Hematopoietic multipotent progenitor cell treated with erythropoietin and hydrocortisone succinate and interleukin-3 and kit ligand, for 15 days (in vitro differentiated cells): ENCODE measurements at regions not wholly inside any gene's neighbourhood (a gene's known extent, or its start where the extent isn't known, plus 50 kb on each side); places are given as distances from the start of the nearest gene placed in this dataset.

Source experiments
- DNase-seq: peaks from one replicate; pipeline ENCODE4 v3.0.0-alpha.2; 2015; ENCODE audit warnings: low spot score

- no peak for DNase-seq
These were observed 280.5 kb upstream of the JAG1 start for GRCh38 chr20:10954137-10954840.

- no peak for DNase-seq
These were observed 281.2 kb upstream of the JAG1 start for GRCh38 chr20:10954908-10955580.

GRCh38 chr20:10958279-10958678 is 284.5 kb upstream of the JAG1 start:
- DNase-seq = no peak

DNA sequence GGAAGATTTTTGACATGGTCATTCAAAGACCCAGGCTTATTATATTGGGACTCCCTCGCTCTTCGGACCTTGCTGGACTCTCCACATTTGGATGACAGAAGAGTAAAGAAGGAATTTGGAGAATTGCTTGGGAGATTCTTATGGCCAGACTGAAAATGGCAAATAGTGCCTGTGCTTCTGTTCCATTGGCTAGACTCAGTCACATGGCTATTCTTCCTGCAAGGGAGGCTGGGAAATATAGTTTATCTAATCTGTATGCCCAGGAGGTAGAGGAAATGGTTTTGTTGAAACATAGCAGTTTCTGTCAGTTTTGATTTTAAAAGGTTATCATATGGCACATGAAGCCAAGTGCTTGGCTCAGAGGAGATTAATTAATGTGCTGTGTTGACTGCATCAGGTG is 286.6 kb upstream of the JAG1 start:
- DNase-seq = no peak

DNA sequence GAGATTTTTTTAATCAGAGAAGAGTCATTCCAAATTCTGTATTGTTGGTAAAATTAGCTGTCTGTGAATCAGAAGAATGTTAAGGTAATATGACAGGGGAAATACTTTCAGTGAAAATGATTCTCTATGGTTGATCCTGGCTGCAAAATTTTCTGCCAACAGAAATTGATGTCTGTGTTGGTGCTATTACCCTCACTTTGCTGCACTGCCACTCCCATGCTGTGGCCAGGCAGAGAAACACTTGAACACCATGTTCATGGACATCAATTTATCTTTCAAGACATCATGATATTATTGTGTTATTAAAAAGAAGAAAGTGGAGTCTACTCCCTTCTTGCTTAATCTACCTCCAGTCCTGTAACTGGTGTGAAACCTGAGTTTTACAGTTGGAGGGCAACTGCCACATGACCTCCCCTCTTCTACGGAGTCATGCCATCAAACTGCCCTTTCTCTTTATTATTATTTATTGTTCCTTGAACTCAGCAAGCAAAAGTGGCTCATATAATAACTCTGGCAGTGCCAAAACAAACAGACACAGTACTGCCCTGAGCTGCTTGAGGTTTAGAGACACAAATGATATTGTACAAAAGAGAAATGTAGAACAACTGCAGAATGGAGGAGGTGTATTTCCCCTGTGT is 288.0 kb upstream of the JAG1 start:
- DNase-seq = no peak

- no peak for DNase-seq
These were observed 289.1 kb upstream of the JAG1 start for GRCh38 chr20:10962937-10963336.

DNA sequence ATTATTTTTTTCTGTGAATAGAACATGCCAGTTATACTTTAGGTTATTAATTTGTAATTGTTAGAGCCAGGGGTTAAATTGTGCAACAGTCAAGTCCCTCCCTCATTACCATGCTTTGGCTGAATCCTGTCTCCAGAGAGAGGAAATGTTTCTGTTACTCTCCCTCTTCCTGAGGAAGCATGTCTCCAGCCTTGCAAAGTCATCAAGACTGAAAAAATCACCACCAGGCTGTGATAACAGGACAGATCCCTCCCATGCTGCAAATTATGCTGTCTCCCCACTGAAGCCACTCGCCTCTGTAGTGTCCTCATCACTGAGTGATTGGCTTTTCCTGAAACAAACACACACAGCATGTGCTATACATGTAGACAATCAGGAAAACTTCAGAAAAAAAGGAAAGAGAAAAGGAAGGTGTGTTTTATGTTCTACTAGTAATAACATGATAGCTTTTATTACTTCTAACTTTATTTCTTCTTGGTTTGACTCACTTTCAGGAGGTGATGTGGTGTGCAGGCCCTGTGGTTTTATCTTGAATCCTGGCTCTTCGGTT is 290.0 kb upstream of the JAG1 start:
- no peak for DNase-seq

DNA sequence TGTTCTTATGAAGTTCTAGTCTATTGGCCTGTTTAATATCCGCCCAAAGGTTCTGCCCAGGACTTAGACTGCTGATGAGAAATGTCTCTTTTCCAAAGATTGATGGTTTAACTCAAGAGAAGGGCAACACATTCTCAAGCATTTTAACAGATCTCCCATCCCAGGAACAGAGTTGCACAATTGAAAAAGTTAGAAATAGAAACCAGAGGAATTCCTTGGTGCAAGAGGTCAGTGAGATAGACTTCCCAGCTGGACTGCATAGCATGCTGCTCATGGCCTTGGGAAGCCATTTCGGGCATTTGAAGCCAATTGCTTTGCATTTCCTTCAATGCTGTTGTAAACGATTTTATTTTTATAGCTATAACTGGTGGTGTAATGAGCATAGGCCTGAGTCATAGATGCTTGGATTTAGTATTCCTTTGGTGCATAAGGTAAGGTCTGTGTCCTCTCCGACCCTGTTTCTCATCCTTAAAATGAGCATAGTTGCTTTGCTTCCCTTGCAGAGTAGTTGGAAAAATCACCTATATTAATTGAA is 292.2 kb upstream of the JAG1 start:
- DNase-seq = no peak

DNA sequence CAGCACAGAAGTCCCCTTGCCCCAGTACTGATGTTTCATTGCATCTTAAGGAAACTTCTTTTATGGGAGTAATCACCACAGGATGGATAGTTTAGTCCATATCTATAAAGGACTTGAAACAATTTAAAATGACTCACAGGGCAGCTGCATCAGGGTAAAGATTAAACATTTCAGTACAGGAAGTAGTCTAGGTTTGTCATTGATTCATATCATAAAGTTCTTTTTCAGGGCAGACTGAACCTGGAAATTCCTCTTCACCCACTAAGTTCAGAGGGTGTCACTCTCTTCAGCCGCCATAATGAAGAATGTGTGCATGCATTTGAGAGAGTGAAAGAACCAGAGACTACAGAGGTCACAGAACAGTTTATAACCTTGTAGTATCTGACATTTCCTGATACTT is 296.3 kb upstream of the JAG1 start:
- DNase-seq = no peak

DNA sequence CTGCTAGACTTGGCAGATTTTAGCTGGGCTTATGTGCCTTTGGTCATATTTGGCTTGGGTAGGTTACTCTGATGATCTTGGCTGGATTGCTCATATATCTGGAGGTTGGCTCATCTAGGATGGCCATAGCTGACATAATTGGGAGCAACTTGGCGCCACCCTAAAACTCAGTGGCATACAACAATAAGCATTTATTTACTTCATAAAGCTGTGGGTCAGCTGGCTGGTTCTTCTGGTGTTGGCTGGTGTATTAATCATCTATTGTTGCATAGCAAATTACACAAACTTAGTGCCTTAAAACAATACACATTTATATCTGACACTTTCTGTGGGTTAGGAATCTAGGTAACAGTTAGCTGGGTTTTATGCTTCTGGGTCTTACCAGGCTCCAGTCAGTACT is 297.3 kb upstream of the JAG1 start:
- DNase-seq = no peak

- DNase-seq = no peak
These were observed 298.5 kb upstream of the JAG1 start for GRCh38 chr20:10972219-10972860.

DNA sequence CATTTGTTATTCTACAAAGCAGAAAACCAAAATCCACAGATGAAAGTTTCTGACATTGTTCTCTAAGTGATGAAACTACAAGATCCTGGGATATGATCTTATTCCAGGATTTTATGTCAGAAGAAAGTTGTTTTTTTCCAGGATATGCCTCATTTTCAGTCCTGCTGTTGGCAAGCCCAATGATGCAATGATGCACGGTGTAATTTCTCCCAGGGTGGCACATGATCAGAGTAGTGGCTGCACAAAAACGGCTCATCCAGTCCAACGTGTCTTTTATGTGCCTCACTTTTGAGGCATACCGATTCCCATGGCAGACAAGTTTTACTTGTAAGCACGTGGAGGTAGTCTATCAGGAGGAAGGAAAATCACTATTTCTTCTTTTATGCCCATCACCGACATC is 302.3 kb upstream of the JAG1 start:
- no peak for DNase-seq

- DNase-seq = no peak
These were observed 304.4 kb upstream of the JAG1 start for GRCh38 chr20:10978019-10978702.

DNA sequence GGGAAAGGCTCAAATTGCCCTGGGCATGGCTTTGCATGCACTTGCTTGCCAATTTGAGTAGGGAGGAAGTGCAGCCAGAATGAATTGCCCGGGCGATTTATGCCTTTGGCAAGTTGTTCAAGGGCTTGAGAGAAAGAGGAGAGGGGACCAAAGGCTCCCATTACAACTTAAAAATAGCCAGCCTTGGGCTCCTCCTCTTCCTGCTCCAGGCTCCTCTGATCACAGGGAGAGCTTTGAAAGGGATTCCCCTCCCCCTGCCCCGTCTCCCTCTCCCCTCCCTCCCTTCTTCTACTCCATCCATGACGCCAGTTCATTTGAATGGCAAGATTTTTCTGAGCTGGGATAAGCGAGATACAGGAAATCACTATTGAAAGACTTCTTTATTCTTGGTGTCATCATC is 304.9 kb upstream of the JAG1 start:
- no peak for DNase-seq

- no peak for DNase-seq
These were observed 308.9 kb upstream of the JAG1 start for GRCh38 chr20:10982692-10983091.

- no peak for DNase-seq
These were observed 310.5 kb upstream of the JAG1 start for GRCh38 chr20:10984294-10984693.

DNA sequence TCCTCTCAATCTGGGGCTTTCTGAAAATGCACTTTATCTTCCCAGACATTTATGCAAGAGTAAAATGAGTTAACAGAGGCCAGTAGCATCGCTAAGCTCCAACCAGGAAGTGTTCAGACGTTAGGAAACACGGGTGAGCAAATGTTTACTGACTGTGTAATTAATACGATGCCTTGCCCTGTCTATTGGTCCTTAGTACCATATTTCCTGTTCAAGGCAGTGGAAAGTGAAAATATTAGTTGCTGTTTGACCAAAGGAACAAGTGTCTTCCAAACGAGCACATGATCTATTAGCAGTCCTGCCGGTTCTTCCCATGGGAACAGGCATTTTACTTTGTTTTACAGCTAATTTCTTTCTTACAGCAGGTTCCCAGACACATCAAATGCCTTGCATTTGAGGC is 311.1 kb upstream of the JAG1 start:
- no peak for DNase-seq

DNA sequence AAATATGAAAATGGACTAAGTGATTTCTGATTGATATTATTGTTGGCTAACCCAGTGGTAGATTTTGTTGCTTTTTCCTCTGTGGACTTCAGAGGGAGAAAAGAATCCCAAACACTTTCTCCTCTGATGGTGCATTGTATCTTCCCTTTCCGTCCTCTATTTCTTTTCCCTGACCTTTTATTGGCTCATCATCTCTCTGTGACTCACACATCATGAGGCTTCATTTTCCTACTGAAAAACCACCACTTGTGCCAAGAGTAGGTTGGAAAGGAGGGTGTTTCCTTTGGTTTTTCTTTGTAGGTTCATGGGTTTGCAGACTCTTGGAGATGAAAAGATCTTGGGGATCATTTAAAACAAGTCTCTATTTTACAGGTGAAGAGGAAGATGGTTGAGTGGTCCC is 311.7 kb upstream of the JAG1 start:
- no peak for DNase-seq

DNA sequence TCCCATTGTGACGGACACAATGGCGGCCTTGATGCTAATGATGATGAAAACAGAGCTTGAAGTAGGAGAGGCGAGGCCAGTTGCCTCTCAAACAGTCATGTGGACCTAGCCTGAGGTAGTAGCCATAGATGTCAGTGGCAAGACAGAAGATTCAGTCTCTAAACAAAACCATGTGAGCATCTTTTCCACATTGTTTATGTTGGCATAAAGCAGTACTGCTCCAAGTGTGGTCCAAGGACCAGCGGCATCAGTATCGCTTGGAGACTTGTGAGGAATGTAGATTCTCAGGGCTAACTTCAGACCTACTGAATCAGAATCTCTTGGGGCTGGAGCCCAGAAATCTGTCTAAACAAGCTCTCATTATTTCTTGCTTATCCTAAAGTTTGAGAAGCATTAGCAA is 312.8 kb upstream of the JAG1 start:
- no peak for DNase-seq

- no peak for DNase-seq
These were observed 314.0 kb upstream of the JAG1 start for GRCh38 chr20:10987651-10988383.
